ENCODE measurements at regions not wholly inside any gene's neighbourhood (a gene's known extent, or its start where the extent isn't known, plus 50 kb on each side); places are given as distances from the start of the nearest gene placed in this dataset.

DNA sequence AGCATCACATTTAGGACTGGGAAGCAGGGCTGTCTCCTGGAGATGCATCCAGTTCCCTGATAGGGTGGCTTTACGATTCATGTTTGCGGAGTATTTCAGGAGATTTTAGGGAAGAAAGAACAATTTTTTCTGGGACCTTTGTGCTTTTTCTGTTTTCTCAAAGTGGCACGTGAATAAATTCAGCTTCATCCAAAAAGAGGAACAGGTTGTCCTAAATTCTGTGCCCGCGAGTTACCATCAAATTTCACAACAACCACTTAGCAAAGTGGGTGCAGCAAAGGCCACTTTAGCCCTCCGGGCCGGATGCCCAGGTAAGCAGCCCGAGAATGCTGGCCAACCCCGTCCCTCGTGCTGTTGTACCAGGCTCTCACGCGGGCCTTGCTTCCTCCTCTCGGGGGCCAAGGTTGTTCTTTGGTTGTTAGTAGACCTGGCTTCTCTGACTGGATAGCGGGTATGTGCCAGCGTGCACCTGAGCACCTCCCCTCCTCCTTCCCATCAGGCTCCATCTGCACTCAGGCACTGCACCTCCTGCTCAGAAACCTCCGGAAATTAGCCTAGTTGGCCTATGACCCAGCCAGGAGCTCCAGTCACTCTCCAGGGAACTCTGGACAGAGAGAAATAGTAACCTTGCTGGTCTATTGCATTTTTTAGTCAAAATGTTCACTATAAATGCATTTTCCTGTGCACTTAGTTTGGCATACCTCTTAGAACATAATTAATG, 83.0 kb downstream of the CMPK2 start:
- Histone ChIP-seq H3K4me3 (no peak overlapping the region), H3K9me3 (no peaks in the 10 kb centered on the region), H3K36me3 (no peaks in the 10 kb centered on the region), H3K4me1 (no peaks in the 10 kb centered on the region), H3K27me3 (no peaks in the 10 kb centered on the region), H3K9ac (ENCODE audit: low read depth in 2 of 2, low read length in 2 of 2) (no peak overlapping the region), H3K27ac (no peak overlapping the region)
- DNase-seq = no peak
- TF ChIP-seq, protein P1, sequence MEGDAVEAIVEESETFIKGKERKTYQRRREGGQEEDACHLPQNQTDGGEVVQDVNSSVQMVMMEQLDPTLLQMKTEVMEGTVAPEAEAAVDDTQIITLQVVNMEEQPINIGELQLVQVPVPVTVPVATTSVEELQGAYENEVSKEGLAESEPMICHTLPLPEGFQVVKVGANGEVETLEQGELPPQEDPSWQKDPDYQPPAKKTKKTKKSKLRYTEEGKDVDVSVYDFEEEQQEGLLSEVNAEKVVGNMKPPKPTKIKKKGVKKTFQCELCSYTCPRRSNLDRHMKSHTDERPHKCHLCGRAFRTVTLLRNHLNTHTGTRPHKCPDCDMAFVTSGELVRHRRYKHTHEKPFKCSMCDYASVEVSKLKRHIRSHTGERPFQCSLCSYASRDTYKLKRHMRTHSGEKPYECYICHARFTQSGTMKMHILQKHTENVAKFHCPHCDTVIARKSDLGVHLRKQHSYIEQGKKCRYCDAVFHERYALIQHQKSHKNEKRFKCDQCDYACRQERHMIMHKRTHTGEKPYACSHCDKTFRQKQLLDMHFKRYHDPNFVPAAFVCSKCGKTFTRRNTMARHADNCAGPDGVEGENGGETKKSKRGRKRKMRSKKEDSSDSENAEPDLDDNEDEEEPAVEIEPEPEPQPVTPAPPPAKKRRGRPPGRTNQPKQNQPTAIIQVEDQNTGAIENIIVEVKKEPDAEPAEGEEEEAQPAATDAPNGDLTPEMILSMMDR (IDR thresholded peaks at IDR 0.05) = no peak
- intact Hi-C loops (cut with DNase I) = no loop called here

DNA sequence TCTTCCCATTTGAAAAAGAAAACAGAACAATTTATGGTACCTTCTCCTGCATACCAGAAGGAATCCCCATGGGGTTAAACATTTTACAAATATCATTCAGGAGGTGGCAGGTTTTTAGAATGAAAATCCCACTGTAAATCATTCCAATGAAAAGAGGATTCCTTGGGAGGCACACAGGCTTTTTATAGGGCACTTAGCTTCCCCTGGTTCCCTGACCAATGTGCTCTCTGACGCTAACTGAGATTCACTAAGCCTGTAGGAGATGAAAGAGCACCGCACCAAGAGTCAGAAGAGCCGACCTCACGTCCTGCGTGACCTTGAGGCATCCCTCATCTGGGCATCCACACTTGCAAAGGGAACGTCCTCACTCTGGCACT, 82.5 kb downstream of the CMPK2 start:
- H3K27ac ChIP-seq = no peak overlapping the region
- intact Hi-C loops (cut with DNase I) = no loop called here

DNA sequence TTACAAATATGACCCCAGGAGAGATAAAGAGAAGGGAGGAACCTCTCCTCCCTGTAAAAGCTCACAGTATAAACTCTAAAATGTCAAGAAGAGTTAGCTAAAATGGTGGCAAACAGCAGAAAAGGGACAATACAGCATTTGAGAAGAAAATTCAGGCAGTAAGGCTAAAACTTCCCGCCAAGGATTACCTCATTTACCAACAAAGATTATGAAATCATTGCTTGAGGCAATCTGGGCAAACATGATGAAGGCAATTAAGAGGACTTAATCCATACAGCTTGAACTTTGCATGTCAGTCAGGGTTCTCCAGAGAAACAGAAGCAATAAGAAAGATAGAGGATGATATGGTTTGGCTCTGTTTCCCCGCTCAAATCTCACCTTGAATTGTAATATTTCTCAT, 81.4 kb downstream of the CMPK2 start:
- TF ChIP-seq, protein P1 (IDR thresholded peaks at IDR 0.05) = no peak
- no peaks in the 10 kb centered on the region for H3K36me3 ChIP-seq
- H3K9me3 ChIP-seq = no peaks in the 10 kb centered on the region
- H3K27me3 ChIP-seq = no peaks in the 10 kb centered on the region
- no peak overlapping the region for H3K27ac ChIP-seq
- intact Hi-C loops (cut with DNase I) = no loop called here
- no peak for DNase-seq
- no peaks in the 10 kb centered on the region for H3K4me1 ChIP-seq
- no peak overlapping the region for H3K4me3 ChIP-seq
- H3K9ac ChIP-seq (ENCODE audit: low read depth in 2 of 2, low read length in 2 of 2) = no peak overlapping the region

More for the DNA sequence above, 82.5 kb downstream of the CMPK2 start:
- no peaks in the 10 kb centered on the region for H3K9me3 ChIP-seq
- TF ChIP-seq, protein P1 (IDR thresholded peaks at IDR 0.05) = no peak
- DNase-seq = no peak
- no peak overlapping the region for H3K9ac ChIP-seq (ENCODE audit: low read depth in 2 of 2, low read length in 2 of 2)
- no peaks in the 10 kb centered on the region for H3K4me1 ChIP-seq
- H3K36me3 ChIP-seq = no peaks in the 10 kb centered on the region
- H3K27me3 ChIP-seq = no peaks in the 10 kb centered on the region
- H3K4me3 ChIP-seq = no peak overlapping the region

DNA sequence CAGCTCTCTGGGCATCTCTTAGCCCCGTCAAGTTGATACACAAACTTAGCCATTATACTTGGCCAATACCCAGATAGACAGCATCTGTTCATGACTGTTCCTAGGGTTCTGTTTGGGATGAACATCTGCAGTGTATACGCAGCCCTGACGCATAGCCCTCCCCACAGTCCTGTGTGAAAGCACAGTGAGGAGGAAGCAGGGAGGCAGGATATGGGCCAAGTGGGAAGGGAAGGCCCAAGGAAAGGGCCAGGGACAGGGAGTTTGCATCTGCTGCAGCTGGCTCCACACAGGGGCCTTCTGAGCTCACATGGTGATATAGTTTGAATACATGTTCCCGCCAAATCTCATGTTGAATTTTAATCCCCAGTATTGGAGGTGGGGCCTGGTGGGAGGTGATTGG, 80.2 kb downstream of the CMPK2 start:
- Histone ChIP-seq H3K9ac (ENCODE audit: low read depth in 2 of 2, low read length in 2 of 2) (no peak overlapping the region), H3K27ac (no peak overlapping the region)
- intact Hi-C loops (cut with DNase I) = no loop called here

DNA sequence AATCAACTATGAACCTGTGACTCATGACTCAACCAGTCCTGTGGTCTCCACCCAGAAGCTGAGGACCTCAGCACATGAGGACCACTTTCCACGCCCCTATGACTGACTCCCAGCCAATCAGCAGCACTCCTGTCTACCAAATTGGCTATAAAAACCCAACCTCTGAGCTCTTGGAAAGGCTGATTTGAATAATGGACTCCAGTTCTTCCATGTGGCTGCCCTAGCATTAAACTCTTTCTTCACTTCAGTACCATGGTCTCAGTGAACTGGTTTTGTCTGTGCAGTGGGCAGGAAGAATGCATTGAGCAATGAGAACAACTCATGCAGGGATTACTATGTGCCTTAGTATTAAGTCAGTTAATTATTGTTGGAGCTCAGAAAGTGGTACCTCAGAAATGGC, 78.3 kb downstream of the CMPK2 start:
- Histone ChIP-seq H3K9me3 (no peaks in the 10 kb centered on the region), H3K27ac (no peak overlapping the region), H3K9ac (ENCODE audit: low read depth in 2 of 2, low read length in 2 of 2) (no peak overlapping the region), H3K27me3 (no peaks in the 10 kb centered on the region), H3K4me3 (no peak overlapping the region), H3K36me3 (no peaks in the 10 kb centered on the region), H3K4me1 (no peaks in the 10 kb centered on the region)
- DNase-seq = no peak
- intact Hi-C loops (cut with DNase I) = no loop called here
- TF ChIP-seq, protein P1 (IDR thresholded peaks at IDR 0.05) = no peak

More for the DNA sequence above, 80.2 kb downstream of the CMPK2 start:
- H3K4me3 ChIP-seq = no peak overlapping the region
- TF ChIP-seq, protein P1 (IDR thresholded peaks at IDR 0.05) = no peak
- H3K27me3 ChIP-seq = no peaks in the 10 kb centered on the region
- DNase-seq = no peak
- H3K4me1 ChIP-seq = no peaks in the 10 kb centered on the region
- no peaks in the 10 kb centered on the region for H3K9me3 ChIP-seq
- H3K36me3 ChIP-seq = no peaks in the 10 kb centered on the region
